ENCODE measurements at regions not wholly inside any gene's neighbourhood (a gene's known extent, or its start where the extent isn't known, plus 50 kb on each side); places are given as distances from the start of the nearest gene placed in this dataset.
A peak's percentile ranks its signal among the peaks of the same experiment; 100 is the strongest.

GRCh38 chr4:38242822-38243387 is 282.7 kb downstream of the PTTG2 start (continued):
- TF ChIP-seq, protein P1, sequence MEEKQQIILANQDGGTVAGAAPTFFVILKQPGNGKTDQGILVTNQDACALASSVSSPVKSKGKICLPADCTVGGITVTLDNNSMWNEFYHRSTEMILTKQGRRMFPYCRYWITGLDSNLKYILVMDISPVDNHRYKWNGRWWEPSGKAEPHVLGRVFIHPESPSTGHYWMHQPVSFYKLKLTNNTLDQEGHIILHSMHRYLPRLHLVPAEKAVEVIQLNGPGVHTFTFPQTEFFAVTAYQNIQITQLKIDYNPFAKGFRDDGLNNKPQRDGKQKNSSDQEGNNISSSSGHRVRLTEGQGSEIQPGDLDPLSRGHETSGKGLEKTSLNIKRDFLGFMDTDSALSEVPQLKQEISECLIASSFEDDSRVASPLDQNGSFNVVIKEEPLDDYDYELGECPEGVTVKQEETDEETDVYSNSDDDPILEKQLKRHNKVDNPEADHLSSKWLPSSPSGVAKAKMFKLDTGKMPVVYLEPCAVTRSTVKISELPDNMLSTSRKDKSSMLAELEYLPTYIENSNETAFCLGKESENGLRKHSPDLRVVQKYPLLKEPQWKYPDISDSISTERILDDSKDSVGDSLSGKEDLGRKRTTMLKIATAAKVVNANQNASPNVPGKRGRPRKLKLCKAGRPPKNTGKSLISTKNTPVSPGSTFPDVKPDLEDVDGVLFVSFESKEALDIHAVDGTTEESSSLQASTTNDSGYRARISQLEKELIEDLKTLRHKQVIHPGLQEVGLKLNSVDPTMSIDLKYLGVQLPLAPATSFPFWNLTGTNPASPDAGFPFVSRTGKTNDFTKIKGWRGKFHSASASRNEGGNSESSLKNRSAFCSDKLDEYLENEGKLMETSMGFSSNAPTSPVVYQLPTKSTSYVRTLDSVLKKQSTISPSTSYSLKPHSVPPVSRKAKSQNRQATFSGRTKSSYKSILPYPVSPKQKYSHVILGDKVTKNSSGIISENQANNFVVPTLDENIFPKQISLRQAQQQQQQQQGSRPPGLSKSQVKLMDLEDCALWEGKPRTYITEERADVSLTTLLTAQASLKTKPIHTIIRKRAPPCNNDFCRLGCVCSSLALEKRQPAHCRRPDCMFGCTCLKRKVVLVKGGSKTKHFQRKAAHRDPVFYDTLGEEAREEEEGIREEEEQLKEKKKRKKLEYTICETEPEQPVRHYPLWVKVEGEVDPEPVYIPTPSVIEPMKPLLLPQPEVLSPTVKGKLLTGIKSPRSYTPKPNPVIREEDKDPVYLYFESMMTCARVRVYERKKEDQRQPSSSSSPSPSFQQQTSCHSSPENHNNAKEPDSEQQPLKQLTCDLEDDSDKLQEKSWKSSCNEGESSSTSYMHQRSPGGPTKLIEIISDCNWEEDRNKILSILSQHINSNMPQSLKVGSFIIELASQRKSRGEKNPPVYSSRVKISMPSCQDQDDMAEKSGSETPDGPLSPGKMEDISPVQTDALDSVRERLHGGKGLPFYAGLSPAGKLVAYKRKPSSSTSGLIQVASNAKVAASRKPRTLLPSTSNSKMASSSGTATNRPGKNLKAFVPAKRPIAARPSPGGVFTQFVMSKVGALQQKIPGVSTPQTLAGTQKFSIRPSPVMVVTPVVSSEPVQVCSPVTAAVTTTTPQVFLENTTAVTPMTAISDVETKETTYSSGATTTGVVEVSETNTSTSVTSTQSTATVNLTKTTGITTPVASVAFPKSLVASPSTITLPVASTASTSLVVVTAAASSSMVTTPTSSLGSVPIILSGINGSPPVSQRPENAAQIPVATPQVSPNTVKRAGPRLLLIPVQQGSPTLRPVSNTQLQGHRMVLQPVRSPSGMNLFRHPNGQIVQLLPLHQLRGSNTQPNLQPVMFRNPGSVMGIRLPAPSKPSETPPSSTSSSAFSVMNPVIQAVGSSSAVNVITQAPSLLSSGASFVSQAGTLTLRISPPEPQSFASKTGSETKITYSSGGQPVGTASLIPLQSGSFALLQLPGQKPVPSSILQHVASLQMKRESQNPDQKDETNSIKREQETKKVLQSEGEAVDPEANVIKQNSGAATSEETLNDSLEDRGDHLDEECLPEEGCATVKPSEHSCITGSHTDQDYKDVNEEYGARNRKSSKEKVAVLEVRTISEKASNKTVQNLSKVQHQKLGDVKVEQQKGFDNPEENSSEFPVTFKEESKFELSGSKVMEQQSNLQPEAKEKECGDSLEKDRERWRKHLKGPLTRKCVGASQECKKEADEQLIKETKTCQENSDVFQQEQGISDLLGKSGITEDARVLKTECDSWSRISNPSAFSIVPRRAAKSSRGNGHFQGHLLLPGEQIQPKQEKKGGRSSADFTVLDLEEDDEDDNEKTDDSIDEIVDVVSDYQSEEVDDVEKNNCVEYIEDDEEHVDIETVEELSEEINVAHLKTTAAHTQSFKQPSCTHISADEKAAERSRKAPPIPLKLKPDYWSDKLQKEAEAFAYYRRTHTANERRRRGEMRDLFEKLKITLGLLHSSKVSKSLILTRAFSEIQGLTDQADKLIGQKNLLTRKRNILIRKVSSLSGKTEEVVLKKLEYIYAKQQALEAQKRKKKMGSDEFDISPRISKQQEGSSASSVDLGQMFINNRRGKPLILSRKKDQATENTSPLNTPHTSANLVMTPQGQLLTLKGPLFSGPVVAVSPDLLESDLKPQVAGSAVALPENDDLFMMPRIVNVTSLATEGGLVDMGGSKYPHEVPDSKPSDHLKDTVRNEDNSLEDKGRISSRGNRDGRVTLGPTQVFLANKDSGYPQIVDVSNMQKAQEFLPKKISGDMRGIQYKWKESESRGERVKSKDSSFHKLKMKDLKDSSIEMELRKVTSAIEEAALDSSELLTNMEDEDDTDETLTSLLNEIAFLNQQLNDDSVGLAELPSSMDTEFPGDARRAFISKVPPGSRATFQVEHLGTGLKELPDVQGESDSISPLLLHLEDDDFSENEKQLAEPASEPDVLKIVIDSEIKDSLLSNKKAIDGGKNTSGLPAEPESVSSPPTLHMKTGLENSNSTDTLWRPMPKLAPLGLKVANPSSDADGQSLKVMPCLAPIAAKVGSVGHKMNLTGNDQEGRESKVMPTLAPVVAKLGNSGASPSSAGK (IDR thresholded peaks at IDR 0.05) = no peak; the same call in 1 of the 2 replicates
- TF ChIP-seq, protein P2, sequence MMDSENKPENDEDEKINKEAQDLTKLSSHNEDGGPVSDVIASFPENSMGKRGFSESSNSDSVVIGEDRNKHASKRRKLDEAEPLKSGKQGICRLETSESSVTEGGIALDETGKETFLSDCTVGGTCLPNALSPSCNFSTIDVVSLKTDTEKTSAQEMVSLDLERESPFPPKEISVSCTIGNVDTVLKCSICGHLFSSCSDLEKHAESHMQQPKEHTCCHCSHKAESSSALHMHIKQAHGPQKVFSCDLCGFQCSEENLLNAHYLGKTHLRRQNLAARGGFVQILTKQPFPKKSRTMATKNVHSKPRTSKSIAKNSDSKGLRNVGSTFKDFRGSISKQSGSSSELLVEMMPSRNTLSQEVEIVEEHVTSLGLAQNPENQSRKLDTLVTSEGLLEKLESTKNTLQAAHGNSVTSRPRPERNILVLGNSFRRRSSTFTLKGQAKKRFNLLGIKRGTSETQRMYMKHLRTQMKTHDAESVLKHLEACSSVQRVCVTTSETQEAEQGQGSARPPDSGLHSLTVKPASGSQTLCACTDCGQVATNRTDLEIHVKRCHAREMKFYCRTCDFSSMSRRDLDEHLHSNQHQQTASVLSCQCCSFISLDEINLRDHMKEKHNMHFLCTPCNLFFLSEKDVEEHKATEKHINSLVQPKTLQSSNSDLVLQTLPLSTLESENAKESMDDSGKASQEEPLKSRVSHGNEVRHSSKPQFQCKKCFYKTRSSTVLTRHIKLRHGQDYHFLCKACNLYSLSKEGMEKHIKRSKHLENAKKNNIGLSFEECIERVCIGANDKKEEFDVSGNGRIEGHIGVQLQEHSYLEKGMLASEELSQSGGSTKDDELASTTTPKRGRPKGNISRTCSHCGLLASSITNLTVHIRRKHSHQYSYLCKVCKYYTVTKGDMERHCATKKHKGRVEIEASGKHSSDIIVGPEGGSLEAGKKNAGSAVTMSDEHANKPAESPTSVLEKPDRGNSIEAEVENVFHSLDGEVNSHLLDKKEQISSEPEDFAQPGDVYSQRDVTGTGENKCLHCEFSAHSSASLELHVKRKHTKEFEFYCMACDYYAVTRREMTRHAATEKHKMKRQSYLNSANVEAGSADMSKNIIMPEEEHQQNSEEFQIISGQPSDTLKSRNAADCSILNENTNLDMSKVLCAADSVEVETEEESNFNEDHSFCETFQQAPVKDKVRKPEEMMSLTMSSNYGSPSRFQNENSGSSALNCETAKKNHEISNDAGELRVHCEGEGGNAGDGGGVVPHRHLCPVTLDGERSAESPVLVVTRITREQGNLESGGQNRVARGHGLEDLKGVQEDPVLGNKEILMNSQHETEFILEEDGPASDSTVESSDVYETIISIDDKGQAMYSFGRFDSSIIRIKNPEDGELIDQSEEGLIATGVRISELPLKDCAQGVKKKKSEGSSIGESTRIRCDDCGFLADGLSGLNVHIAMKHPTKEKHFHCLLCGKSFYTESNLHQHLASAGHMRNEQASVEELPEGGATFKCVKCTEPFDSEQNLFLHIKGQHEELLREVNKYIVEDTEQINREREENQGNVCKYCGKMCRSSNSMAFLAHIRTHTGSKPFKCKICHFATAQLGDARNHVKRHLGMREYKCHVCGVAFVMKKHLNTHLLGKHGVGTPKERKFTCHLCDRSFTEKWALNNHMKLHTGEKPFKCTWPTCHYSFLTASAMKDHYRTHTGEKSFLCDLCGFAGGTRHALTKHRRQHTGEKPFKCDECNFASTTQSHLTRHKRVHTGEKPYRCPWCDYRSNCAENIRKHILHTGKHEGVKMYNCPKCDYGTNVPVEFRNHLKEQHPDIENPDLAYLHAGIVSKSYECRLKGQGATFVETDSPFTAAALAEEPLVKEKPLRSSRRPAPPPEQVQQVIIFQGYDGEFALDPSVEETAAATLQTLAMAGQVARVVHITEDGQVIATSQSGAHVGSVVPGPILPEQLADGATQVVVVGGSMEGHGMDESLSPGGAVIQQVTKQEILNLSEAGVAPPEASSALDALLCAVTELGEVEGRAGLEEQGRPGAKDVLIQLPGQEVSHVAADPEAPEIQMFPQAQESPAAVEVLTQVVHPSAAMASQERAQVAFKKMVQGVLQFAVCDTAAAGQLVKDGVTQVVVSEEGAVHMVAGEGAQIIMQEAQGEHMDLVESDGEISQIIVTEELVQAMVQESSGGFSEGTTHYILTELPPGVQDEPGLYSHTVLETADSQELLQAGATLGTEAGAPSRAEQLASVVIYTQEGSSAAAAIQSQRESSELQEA (IDR thresholded peaks at IDR 0.05; ENCODE audit: low read depth) = no peak
- TF ChIP-seq PRPF4 (IDR thresholded peaks at IDR 0.05; ENCODE audit: insufficient read depth, low read depth, low read length, poor library complexity, severe bottlenecking) = no peak
- TF ChIP-seq, protein P3, sequence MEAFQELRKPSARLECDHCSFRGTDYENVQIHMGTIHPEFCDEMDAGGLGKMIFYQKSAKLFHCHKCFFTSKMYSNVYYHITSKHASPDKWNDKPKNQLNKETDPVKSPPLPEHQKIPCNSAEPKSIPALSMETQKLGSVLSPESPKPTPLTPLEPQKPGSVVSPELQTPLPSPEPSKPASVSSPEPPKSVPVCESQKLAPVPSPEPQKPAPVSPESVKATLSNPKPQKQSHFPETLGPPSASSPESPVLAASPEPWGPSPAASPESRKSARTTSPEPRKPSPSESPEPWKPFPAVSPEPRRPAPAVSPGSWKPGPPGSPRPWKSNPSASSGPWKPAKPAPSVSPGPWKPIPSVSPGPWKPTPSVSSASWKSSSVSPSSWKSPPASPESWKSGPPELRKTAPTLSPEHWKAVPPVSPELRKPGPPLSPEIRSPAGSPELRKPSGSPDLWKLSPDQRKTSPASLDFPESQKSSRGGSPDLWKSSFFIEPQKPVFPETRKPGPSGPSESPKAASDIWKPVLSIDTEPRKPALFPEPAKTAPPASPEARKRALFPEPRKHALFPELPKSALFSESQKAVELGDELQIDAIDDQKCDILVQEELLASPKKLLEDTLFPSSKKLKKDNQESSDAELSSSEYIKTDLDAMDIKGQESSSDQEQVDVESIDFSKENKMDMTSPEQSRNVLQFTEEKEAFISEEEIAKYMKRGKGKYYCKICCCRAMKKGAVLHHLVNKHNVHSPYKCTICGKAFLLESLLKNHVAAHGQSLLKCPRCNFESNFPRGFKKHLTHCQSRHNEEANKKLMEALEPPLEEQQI (IDR thresholded peaks at IDR 0.05) = peak; percentile 26; the same call in 1 of the 2 replicates

Measured in K562 (cell line).